ENCODE measurements at regions not wholly inside any gene's neighbourhood (a gene's known extent, or its start where the extent isn't known, plus 50 kb on each side); places are given as distances from the start of the nearest gene placed in this dataset.

DNA sequence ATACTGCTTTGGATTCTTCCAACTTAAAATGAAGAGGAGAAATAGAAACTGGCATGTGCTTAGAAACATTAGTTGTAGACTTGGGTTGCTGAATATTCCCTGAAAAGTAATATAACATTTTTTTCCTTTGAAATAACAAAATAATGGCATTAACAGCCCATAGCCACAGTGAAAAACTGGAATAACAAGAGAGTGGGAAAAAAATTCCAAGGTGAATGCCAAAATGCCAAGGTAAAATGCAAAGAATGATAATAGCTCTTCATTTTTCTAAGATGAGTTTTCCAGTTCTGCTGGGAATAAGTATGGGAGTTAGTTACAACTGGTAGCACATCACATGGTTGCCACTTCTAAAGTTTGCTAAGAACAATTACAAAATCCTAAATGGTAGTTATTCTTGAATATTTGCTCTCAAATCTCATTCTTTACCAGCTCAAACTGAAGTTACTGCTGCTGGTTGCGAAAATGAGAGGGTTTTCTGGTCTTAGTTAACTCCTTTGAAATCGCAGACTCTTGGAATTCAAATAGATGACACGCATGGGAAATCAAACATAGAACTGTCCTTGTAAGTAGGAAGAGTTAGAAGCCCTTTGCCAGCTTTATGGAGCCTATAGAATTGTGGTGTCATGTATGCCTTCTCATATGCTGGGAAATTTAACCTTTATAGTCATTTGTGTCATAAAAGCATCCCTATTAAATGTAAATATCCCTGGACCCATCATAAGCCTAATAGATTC, 165.0 kb upstream of the DCN start:
- H3K9me3 Mint-ChIP-seq (ENCODE audit: unreplicated experiment), result no peaks in the 10 kb centered on the region
- intact Hi-C loops (cut with micrococcal nuclease), result no loop called here
- no peaks in the 10 kb centered on the region for H3K36me3 Mint-ChIP-seq (ENCODE audit: insufficient read depth, unreplicated experiment)
- no TSS peak for BruUV-seq (replicated peaks)
- ChIA-PET CTCF (interaction anchor here (1.0 kb wide), 1 partner anchor 171 kb away, joined by 3 read pairs; no protein-coding TSS in a partner anchor), POLR2A (interaction anchor here (0.5 kb wide), 1 partner anchor 1583 kb away, joined by 4 read pairs; no protein-coding TSS in a partner anchor)
- TF ChIP-seq, protein P1, sequence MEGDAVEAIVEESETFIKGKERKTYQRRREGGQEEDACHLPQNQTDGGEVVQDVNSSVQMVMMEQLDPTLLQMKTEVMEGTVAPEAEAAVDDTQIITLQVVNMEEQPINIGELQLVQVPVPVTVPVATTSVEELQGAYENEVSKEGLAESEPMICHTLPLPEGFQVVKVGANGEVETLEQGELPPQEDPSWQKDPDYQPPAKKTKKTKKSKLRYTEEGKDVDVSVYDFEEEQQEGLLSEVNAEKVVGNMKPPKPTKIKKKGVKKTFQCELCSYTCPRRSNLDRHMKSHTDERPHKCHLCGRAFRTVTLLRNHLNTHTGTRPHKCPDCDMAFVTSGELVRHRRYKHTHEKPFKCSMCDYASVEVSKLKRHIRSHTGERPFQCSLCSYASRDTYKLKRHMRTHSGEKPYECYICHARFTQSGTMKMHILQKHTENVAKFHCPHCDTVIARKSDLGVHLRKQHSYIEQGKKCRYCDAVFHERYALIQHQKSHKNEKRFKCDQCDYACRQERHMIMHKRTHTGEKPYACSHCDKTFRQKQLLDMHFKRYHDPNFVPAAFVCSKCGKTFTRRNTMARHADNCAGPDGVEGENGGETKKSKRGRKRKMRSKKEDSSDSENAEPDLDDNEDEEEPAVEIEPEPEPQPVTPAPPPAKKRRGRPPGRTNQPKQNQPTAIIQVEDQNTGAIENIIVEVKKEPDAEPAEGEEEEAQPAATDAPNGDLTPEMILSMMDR (IDR thresholded peaks at IDR 0.05; ENCODE audit: unreplicated experiment), result no peak
- H3K27ac Mint-ChIP-seq (ENCODE audit: low read depth, unreplicated experiment), result no peak overlapping the region
- H3K4me3 Mint-ChIP-seq (ENCODE audit: unreplicated experiment), result no peak overlapping the region
- peaks cover 83% of the 10 kb centered on the region for H3K27me3 Mint-ChIP-seq (ENCODE audit: insufficient read depth, unreplicated experiment)
- no peaks in the 10 kb centered on the region for H3K4me1 Mint-ChIP-seq (ENCODE audit: insufficient read depth, unreplicated experiment)
- DNase-seq (ENCODE audit: unreplicated experiment), result no peak

- H3K36me3 Mint-ChIP-seq (ENCODE audit: insufficient read depth, unreplicated experiment), result no peaks in the 10 kb centered on the region
- no peaks in the 10 kb centered on the region for H3K4me1 Mint-ChIP-seq (ENCODE audit: insufficient read depth, unreplicated experiment)
- no peak overlapping the region for H3K4me3 Mint-ChIP-seq (ENCODE audit: unreplicated experiment)
- ChIA-PET CTCF (interaction anchor here (3.1 kb wide), 1 partner anchor 8 kb away, joined by 10 read pairs; no protein-coding TSS in a partner anchor), POLR2A (interaction anchor here (0.6 to 1.0 kb wide), 2 partner anchors 10 to 1957 kb away, joined by 3 to 4 read pairs; no protein-coding TSS in a partner anchor)
- intact Hi-C loops (cut with micrococcal nuclease), result no loop called here
- TF ChIP-seq, protein P1 (IDR thresholded peaks at IDR 0.05; ENCODE audit: unreplicated experiment), result no peak
- no peaks in the 10 kb centered on the region for H3K9me3 Mint-ChIP-seq (ENCODE audit: unreplicated experiment)
- DNase-seq (ENCODE audit: unreplicated experiment), result no peak
- H3K27ac Mint-ChIP-seq (ENCODE audit: low read depth, unreplicated experiment), result no peak overlapping the region
- BruUV-seq (replicated peaks), result no TSS peak
- H3K27me3 Mint-ChIP-seq (ENCODE audit: insufficient read depth, unreplicated experiment), result peaks cover 82% of the 10 kb centered on the region
Observed at GRCh38 chr12:91346827-91347226, 164.2 kb upstream of the DCN start.

DNA sequence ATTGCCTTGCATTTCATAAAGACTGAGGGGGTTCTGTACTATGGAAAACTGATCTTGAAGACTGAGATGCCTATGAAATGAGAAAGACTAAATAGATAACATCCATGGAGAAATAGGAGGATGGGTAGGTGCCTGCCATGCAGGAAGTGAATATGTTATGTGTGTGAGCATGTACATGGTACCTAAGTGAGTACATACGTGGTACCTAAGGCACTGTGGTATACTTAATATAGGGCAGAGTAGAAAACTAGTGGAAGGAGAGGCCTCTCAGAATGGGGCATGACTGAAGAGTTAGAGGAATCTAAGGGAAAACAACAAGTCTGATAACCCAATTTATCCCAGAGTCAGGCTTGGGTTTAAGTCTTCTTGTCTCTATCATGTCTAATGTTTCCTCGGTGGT, 161.8 kb upstream of the DCN start:
- BruUV-seq (replicated peaks), result no TSS peak
- Mint-ChIP-seq H3K27ac (ENCODE audit: low read depth, unreplicated experiment) (no peak overlapping the region), H3K27me3 (ENCODE audit: insufficient read depth, unreplicated experiment) (peaks cover 81% of the 10 kb centered on the region), H3K9me3 (ENCODE audit: unreplicated experiment) (no peaks in the 10 kb centered on the region), H3K36me3 (ENCODE audit: insufficient read depth, unreplicated experiment) (no peaks in the 10 kb centered on the region), H3K4me1 (ENCODE audit: insufficient read depth, unreplicated experiment) (peaks cover under 1% of the 10 kb centered on the region), H3K4me3 (ENCODE audit: unreplicated experiment) (no peak overlapping the region)
- ChIA-PET CTCF (interaction anchor here (1.1 to 3.1 kb wide), 5 partner anchors 11 to 402 kb away, joined by 4 to 10 read pairs (median 4); no protein-coding TSS in a partner anchor), POLR2A (no interaction called here)
- intact Hi-C loops (cut with micrococcal nuclease), result no loop called here
- TF ChIP-seq, protein P1 (IDR thresholded peaks at IDR 0.05; ENCODE audit: unreplicated experiment), result no peak
- no peak for DNase-seq (ENCODE audit: unreplicated experiment)

DNA sequence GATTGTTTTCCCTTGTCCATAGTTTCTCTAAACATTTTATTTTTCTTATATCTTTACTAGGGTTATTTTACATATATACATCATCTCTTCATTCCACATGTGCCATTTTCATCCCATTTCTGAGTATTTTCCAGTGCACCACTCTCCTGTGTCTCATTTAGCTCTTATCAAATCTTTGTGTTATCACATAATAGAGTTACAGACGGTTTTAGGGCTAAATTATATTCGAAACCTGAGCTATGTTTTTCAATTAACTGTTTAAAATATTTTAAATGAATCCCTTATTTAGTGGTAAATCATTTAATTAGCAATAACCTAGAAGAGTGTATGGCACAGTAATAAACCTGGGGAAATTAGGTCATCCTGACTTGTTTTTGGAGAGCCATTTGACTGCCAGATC, 160.4 kb upstream of the DCN start:
- peaks cover 4% of the 10 kb centered on the region for H3K4me1 Mint-ChIP-seq (ENCODE audit: insufficient read depth, unreplicated experiment)
- TF ChIP-seq, protein P1 (IDR thresholded peaks at IDR 0.05; ENCODE audit: unreplicated experiment), result no peak
- intact Hi-C loops (cut with micrococcal nuclease), result no loop called here
- POLR2A ChIA-PET, result no interaction called here
- no TSS peak for BruUV-seq (replicated peaks)
- DNase-seq (ENCODE audit: unreplicated experiment), result no peak
- CTCF ChIA-PET, result no interaction called here
- H3K27me3 Mint-ChIP-seq (ENCODE audit: insufficient read depth, unreplicated experiment), result peaks cover 79% of the 10 kb centered on the region
- H3K4me3 Mint-ChIP-seq (ENCODE audit: unreplicated experiment), result no peak overlapping the region
- H3K9me3 Mint-ChIP-seq (ENCODE audit: unreplicated experiment), result no peaks in the 10 kb centered on the region
- no peaks in the 10 kb centered on the region for H3K36me3 Mint-ChIP-seq (ENCODE audit: insufficient read depth, unreplicated experiment)
- no peak overlapping the region for H3K27ac Mint-ChIP-seq (ENCODE audit: low read depth, unreplicated experiment)

Measured in MCF 10A (cell line).